ENCODE measurements at regions not wholly inside any gene's neighbourhood (a gene's known extent, or its start where the extent isn't known, plus 50 kb on each side); places are given as distances from the start of the nearest gene placed in this dataset.

GRCh38 chr6:126537061-126537816, 197.3 kb downstream of the CENPW start:
- TF ChIP-seq CTCF (IDR thresholded peaks at IDR 0.05), result no peak
- no peak for TF ChIP-seq ZFX (IDR thresholded peaks at IDR 0.05; ENCODE audit: borderline replicate concordance)
